ENCODE measurements at regions not wholly inside any gene's neighbourhood (a gene's known extent, or its start where the extent isn't known, plus 50 kb on each side); places are given as distances from the start of the nearest gene placed in this dataset.

DNA sequence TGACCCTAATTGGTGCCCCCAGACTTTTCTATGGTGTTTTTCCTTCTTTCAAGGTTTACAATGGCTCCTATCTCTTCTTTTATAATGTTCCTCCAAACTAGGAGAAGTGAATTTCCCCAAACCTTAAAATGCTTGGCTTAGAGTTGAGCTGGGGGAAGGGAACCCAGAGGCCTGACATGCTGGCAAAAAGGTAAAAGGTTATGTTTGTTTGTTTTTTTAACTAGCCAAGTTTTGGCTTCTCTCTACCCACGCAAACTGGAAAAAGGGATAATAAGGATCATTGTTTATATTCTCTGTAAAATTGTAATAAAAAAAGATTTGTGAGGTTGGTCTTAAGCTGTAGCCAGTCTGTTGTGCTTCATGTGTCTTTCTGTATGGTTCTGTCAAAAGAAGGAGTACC is 477.0 kb downstream of the IPMK start:
- DNase-seq (ENCODE audit: low read depth, low spot score): no peak

DNA sequence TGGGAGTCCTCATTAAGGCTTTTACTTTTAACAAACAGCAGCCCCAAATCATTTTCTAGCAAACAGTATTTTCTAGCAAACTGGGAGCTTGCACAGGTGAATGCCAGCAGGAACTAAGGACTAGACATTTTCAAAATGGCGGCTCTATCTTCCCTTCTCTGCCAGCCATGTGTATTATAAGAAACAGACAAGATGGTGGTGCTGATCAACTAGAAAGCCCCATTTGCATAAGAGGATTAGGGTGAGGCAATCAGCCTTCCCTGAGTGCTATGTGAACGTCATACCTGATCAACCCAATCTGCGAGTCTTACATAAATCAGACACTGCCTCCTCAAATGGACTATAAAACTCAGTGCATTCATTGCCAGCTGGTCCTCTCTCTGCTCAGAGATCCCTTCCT is 479.6 kb downstream of the IPMK start:
- no peak for DNase-seq (ENCODE audit: low read depth, low spot score)

DNA sequence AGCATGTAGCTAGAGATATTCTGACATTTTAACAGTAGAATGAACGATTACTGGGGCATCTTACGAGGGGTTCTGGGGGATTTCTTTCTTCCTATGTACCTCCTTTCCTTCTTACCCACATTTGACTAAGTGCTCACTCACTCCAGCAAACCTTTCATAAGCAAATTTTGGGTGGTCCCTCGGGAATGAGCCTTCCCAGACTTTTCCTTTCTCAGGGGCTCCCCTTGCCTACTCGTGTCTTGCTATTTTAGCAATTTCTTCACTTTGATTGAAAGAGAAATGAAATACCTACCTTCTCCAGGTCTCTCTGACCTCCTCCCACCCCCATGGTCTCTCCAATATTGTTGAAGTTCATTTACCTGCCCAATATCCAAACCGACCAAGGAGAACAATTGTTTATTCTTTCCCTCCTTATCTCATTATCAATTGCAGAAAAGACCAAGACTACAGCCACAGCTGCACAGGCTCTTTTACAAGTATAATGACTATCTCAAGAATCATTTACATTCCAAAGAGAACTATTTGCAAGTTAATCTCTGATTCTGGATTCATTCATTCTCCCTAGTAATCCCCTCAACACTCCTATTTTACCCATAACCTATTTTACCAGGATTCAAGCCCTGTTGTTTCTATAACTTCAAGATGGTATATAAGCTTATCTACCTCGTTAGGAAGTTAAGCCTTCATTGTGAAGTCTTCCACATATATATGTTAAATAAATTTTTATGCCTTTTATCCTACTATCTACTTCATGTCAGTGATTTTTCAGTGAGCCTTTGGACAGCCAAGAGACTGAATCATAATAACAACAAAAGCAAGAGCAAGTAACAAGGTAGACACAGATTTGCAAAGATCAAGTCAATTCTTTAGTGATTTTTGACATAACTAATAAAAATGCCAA is 480.6 kb downstream of the IPMK start:
- no peak for DNase-seq (ENCODE audit: low read depth, low spot score)

DNA sequence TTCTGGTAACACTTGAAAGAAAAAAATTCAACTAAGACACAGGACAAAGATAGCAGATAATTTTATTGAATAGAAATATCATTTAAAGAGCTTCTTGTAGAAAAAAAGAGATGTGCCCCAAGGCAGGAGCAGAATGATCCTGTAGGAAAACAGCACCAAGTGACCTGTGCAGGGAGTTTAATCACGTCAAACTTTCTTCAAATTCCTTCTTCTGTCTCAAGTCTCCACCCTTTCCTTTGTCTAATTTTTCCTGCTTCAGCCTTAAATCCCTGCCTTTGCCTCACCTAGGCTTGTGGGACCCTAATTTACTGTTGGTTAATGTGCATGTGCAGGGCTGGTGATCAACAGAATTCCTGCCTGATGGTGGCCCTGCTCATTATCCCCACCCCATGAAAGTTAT is 481.4 kb downstream of the IPMK start:
- no peak for DNase-seq (ENCODE audit: low read depth, low spot score)

DNA sequence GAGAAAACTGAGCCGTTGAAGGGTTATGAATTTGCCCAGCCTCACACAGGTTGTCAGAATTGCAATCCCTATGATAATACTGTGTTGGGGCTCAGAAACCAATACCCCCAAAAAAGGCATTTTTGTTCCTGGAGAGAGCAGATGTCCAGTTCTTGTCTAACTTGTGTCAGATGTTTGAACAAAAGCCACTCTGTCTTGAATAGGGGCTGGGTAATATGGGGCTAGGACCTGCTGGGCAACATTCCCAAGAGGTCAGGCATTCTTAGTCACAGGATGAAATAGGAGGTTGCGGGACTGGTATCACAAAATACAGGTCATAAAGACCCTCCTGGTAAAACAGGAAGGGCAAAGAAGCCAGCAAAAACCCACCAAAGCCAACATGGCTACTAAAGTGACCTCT is 482.1 kb downstream of the IPMK start:
- DNase-seq (ENCODE audit: low read depth, low spot score): no peak

DNA sequence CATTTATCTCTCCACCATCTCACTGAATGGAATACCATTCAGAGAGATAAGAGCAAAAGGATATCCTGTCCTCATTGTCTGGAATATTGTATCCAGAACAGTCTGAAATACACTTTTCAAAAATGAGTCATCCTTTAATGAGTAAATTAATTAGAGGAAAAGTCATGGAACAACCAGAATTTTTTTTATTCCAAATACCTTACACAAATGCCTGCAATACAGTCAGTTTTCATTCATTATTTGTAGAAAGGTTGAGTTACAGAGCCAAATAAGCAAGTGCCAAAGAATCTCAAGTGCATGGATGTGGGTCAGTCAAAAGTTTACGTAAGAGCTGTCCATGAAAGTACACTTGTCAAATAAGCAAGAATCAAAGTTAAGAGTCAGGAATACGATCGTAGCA is 482.6 kb downstream of the IPMK start:
- no peak for DNase-seq (ENCODE audit: low read depth, low spot score)

DNA sequence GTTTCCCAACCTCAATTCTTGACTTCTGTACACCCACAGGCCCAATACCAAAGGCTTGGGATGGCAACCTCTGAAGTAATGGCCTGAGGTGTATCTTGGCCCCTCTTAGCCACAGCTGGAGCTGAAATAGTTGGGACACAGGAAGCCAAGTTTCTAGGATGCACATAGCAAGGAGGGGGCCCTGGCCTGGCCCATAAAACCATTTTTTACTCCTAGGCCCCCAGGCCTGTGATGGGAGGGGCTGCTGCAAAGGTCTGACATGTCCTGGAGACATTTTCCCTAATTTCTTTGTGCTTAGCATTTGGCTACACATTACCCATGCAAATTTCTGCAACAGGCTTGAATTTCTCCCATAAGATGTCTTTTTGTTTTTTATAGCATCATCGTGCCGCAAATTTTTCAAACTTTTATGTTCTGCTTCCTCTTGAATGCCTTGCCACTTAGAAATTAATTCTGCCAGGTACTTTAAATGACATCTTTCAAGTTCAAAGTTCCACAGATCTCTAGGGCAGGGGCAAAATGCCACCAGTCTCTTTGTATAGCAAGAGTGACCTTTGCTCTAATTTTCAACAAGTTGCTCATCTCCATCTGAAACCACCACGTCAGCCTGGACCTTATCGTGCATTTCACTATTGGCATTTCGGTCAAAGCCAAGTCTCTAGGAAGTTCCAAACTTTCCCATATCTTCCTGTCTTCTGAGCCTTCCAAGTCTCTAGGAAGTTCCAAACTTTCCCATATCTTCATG is 490.8 kb downstream of the IPMK start:
- DNase-seq (ENCODE audit: low read depth, low spot score): no peak

DNA sequence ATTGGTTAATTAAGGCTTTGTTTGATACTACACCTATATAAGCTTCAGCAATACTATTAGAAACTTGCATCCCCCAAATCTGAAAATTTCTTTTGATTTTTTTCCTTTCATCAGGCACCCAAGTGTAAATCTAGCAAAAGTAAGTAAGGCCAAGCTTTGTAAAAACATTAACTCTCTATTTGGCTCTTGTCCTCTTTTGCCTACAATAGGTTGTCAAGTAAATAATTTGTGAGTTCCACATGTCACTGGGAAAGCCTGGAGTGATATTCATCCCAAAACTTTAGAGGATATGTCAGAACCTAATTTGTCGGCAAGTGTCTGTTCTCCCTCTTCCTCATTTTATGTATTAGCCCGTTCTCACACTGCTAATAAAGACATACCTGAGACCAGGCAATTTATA is 492.4 kb downstream of the IPMK start:
- no peak for DNase-seq (ENCODE audit: low read depth, low spot score)

DNA sequence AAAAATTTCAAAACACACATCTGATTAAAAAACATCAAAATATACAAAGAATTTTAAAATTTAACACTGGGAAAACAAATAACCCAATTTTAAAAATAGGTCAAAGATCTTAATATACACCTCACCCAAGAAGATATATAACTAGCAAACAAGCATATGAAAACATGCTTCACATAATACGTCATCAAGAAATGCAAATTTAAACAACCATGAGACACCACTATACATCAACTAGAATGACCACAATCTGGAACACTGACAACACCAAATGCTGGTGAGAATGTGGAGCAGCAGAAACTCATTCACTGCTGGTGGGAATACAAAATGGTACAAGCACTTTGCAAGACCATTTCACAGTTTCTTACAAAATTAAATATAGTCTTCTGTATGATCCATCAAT is 498.4 kb downstream of the IPMK start:
- DNase-seq (ENCODE audit: low read depth, low spot score): no peak

DNA sequence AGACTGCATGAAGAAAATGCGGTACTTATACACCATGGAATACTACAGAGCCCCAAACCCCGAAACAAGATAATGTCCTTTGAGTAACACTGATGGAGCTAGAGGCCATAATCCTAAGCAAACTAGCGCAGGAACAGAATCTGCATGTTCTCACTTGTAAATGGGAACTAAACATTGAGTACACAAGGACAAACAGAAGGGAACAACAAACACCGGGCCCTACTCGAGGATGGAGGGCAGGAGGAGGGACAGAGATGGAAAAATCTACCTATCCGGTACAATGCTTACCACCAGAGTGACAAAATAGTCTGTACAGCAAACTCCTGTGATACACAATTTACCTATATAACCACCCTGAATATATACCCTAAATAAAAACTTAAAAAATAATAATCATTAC is 507.9 kb downstream of the IPMK start:
- DNase-seq (ENCODE audit: low read depth, low spot score): no peak

DNA sequence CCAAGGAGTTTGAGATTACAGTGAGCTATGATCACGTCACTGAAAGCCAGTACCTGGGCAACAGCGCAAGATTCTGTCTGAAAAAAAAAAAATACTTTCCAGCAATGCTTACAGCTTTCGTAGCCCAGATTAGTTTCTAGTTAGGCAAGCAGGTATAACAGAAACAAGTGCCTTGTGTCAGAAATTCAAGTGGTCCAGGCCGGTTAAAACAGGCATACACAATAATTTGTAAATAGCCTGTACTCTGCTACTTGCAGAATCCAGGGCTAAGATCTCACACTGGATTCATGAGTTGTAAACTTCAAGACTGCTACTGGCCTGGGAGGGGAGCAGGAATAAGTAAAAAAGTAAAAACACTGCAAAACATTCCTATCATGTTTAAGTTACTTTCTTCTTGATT is 512.9 kb downstream of the IPMK start:
- DNase-seq (ENCODE audit: low read depth, low spot score): no peak

DNA sequence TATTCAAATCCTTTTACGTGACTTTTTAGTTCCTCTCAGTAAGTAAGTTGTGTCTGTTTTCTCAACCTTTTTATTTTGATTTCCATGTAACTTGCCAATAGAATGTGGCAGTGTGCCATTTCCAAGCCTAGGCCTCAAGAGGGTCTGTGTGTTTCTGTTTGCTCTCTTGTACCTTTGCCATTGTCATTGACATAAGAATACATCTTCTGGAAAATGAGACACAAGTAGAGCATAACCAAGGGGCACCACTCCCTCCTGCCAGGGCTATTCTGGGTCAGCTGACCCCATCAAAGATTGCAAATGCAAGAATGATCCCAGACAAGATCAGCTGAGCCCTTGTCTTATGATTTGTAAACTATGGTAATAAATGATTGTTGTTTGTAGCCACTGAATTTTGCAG is 524.0 kb downstream of the IPMK start:
- DNase-seq (ENCODE audit: low read depth, low spot score): no peak

DNA sequence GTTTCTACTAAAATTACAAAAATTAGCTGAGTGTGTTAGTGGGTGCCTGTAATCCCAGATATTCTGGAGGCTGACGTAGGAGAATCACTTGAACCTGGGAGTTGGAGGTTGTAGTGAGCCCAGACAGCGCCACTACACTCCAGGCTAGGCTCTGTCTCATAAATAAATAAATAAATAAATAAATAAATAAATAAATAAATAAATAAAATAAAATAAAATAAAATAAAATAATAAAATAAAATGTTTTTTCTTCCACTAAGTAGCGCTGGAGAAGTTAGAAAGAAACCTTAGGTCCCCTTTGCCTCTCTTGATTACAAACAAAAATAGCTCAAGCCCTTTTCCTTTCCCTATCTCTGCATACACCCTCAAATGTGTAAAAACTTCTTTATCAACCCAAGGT is 525.9 kb downstream of the IPMK start:
- no peak for DNase-seq (ENCODE audit: low read depth, low spot score)

DNA sequence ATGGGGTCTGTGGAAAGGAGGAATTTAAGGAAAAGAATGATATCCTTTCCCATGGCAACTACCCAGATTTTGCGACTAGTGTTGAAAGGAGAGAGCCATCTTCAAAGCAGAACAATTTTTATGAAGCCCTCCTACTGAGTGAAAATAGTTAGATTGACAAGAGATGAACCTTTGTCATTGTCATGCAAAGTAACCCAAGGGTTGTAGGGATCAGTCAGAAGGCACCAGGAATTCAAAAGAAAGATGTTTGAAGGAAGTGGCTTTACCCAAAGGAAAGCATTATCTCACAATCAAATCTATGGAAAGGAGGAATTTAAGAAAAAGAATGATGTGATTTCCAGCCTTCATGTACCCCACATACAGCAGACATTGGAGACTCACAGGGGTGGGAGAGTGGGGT is 544.4 kb downstream of the IPMK start:
- no peak for DNase-seq (ENCODE audit: low read depth, low spot score)

DNA sequence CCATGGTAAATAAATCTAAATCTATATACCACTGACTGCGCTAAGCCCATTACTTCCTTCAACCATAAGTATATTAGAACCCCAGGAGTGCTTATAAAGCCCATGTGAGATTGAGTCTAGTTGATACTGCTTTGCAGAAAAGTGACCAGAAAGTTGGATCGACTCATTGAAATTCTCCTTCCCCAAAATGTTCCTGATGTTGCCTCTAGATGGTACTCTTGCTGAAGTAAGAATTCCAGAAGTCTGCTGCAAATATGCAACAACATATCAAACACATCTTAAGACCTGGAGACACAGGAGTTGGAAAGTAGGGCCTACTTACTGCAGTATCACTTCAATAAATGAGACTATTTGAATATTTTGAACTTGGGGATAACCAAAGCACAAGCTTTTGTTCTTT is 550.8 kb downstream of the IPMK start:
- no peak for DNase-seq (ENCODE audit: low read depth, low spot score)

DNA sequence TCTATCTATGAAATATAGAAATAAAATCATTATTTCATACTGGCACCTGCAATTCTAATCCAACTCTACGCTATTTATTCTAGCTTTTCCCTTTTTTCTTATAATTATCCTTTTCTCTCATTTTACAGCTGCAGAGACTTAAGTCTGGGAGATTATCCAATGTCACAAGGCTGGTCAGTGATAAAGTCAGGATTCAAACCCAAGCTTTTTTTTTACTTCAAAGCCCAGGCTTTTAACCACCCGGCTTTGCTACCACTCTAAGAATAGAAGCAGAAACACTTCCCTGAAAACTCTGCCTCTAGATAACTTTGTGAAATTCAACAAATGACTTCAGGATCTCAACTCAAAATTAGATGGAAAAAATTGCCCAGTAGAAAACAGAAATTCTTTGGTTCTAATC is 552.5 kb downstream of the IPMK start:
- no peak for DNase-seq (ENCODE audit: low read depth, low spot score)

DNA sequence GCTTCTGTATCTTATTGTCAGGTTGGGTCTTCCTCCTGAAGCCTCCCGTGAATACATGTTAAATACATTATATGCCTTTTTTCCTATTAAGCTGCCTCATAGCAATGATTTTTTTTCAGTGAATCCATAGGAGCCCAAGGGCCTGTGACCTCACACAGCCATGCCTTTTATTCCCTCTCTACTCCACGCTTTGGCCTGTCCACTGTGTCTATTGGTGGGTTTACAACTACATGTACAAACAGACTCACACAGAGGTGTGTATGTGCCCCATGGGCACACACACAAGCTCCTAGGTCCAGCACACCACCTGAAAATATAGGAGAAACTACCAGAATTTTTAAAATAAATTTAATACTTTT is 560.4 kb downstream of the IPMK start:
- no peak for DNase-seq (ENCODE audit: low read depth, low spot score)

DNA sequence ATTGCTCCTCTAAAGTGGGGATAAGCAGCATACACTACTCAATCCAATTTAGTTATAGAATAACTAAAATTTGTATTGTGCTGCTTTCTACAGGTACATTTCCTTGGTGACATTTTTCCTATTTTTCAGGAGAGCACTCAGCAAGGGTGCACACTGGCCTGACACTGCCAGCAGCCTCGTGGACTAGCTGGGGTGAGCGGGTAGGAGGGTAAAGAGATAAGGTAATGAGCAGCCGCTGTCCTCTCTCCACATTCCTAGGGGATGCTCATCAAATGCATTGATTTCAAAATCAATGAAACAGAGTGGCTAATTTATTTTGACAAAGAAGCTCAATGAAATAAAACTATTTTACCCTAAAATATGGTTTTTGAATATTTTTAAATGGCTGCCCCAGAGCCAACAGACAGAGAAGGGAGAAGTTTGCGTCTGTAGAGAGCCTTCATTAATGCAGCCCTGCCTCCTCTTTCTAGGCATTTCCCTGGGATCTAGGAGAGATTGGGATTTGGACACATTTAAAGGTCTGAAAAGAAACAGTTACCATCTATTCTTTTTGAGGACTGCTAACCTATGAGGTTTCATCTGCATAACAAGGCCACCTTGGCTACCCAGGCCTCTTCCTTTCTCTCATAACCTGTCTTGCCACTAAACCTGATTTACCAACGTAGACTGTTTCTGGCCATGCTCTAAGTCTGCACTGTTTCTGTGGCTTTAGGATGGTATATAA is 561.0 kb downstream of the IPMK start:
- DNase-seq (ENCODE audit: low read depth, low spot score): no peak

DNA sequence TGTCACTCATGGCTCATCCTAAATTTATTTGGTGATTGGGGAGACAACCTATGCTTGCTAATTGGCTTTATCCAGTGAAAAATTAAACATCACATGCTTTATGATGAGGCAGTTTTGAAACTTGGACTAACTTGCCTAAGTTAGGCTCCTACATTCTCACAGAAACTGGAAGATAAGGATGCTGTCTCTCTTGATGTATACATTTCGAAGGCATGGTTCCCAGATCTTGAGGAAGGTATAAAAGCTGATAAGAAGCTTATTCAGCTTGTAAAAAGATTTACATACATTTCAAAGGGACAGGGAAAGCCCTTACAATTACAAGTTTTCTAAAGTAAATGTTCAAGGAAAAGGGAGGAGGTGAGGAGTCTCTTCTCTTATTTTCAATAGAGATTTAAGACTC is 561.7 kb downstream of the IPMK start:
- no peak for DNase-seq (ENCODE audit: low read depth, low spot score)

DNA sequence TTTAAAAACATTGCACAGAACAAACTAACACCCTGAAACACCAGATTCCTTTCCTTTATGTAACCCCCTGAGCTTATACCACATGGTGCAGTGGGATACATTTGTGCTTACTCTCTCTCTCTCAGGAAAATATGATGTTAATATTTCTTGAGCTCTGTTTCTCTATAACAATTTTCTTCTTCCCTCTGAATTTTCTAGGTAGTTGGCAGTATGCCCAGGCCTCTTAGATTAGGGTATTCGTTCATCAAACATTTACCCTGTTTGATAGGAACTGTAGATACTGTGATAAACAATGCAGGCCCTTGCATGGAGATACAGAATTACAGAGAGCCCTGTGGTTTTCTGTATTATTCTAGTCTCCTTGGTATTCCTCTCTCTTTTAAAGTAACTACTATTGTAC is 567.8 kb downstream of the IPMK start:
- no peak for DNase-seq (ENCODE audit: low read depth, low spot score)

DNA sequence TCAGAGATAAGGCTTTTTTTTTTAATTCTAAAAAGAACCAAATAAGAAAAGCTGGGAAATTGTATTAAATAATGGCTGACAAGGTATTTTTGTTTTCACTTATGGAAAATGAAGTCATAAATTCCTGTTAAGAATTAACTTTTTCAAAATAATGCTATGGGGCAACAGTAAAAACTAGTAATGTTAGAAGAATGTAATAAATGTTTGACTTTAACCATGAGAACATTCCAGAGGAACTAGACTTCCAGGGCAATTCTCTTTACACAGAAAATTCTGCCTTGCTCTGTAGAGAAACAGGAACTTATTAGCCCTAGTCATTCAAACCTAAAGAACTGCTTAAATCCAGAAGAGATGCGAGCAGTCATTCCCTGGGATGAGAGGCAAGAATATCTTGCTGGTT is 571.1 kb downstream of the IPMK start:
- no peak for DNase-seq (ENCODE audit: low read depth, low spot score)

DNA sequence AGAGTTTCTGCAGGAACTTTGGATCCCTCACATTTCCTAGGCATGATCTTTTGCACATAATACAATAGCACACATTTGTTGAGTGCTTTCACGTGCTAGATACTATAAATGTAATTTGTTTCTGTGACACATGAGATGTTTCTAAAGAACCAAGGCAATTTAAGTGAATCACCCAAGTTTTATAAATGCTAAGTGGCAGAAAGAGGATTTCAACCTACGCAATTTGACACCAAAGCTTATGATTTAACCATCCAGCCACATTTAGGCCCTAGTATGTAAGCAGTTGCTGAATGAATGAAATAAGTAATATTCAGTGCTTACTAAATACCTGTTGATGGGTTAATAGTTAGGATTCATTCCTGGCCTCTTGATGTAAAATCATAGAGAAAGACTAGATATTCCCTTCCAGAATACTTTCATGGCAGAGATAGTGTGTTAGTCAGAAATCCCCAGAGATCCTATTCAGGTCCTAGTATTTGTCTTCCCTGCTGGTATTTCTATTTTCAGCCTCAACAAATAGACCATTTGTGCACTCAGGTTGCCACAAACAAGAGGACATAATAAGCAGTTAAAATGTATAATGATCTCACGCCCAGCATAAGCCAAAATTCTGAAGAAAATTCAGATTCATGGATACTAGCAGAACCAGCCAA is 572.6 kb downstream of the IPMK start:
- no peak for DNase-seq (ENCODE audit: low read depth, low spot score)
